ENCODE measurements at regions not wholly inside any gene's neighbourhood (a gene's known extent, or its start where the extent isn't known, plus 50 kb on each side); places are given as distances from the start of the nearest gene placed in this dataset.

GRCh38 chr14:49314737-49315136 is 271.4 kb downstream of the RPS29 start:
- no peaks in the 10 kb centered on the region for H3K4me1 Mint-ChIP-seq
- H3K4me3 Mint-ChIP-seq = no peak overlapping the region
- DNase-seq (ENCODE audit: low spot score in 2 of 2, unreplicated experiment in 2 of 2) = no peak
- TF ChIP-seq CTCF (IDR thresholded peaks at IDR 0.05; ENCODE audit: unreplicated experiment) = no peak
- no peaks in the 10 kb centered on the region for H3K9me3 Mint-ChIP-seq
- no peak overlapping the region for H3K27ac Mint-ChIP-seq
- H3K36me3 Mint-ChIP-seq = no peaks in the 10 kb centered on the region
- H3K27me3 Mint-ChIP-seq (ENCODE audit: low read depth) = peaks cover 21% of the 10 kb centered on the region

- H3K36me3 Mint-ChIP-seq = no peaks in the 10 kb centered on the region
- no peaks in the 10 kb centered on the region for H3K4me1 Mint-ChIP-seq
Observed at GRCh38 chr14:49313108-49313507, 273.1 kb downstream of the RPS29 start.

GRCh38 chr14:49310298-49310697 is 275.9 kb downstream of the RPS29 start:
- no peak for TF ChIP-seq CTCF (IDR thresholded peaks at IDR 0.05; ENCODE audit: unreplicated experiment)
- Mint-ChIP-seq H3K9me3 (no peaks in the 10 kb centered on the region), H3K4me3 (no peak overlapping the region), H3K4me1 (peaks cover 6% of the 10 kb centered on the region), H3K27me3 (ENCODE audit: low read depth) (peaks cover 30% of the 10 kb centered on the region), H3K36me3 (no peaks in the 10 kb centered on the region), H3K27ac (no peak overlapping the region)
- DNase-seq (ENCODE audit: low spot score in 2 of 2, unreplicated experiment in 2 of 2) = no peak

More at GRCh38 chr14:49313108-49313507, 273.1 kb downstream of the RPS29 start:
- no peak for TF ChIP-seq CTCF (IDR thresholded peaks at IDR 0.05; ENCODE audit: unreplicated experiment)
- DNase-seq (ENCODE audit: low spot score in 2 of 2, unreplicated experiment in 2 of 2) = no peak
- H3K27me3 Mint-ChIP-seq (ENCODE audit: low read depth) = peaks cover 30% of the 10 kb centered on the region
- H3K9me3 Mint-ChIP-seq = no peaks in the 10 kb centered on the region
- H3K4me3 Mint-ChIP-seq = no peak overlapping the region
- H3K27ac Mint-ChIP-seq = no peak overlapping the region

- H3K4me1 Mint-ChIP-seq = peaks cover 10% of the 10 kb centered on the region
- no peak overlapping the region for H3K4me3 Mint-ChIP-seq
- no peaks in the 10 kb centered on the region for H3K9me3 Mint-ChIP-seq
- DNase-seq (ENCODE audit: low spot score in 2 of 2, unreplicated experiment in 2 of 2) = no peak
- H3K27me3 Mint-ChIP-seq (ENCODE audit: low read depth) = peaks cover 18% of the 10 kb centered on the region
- no peaks in the 10 kb centered on the region for H3K36me3 Mint-ChIP-seq
- H3K27ac Mint-ChIP-seq = no peak overlapping the region
- TF ChIP-seq CTCF (IDR thresholded peaks at IDR 0.05; ENCODE audit: unreplicated experiment) = peak; percentile 76
Observed at GRCh38 chr14:49306152-49306751, 279.9 kb downstream of the RPS29 start.

GRCh38 chr14:49303946-49304516 is 282.1 kb downstream of the RPS29 start:
- Mint-ChIP-seq H3K36me3 (no peaks in the 10 kb centered on the region), H3K9me3 (no peaks in the 10 kb centered on the region), H3K27me3 (ENCODE audit: low read depth) (peaks cover 9% of the 10 kb centered on the region), H3K4me1 (peaks cover 10% of the 10 kb centered on the region), H3K27ac (no peak overlapping the region), H3K4me3 (no peak overlapping the region)
- no peak for TF ChIP-seq CTCF (IDR thresholded peaks at IDR 0.05; ENCODE audit: unreplicated experiment)
- DNase-seq (ENCODE audit: low spot score in 2 of 2, unreplicated experiment in 2 of 2) = peak; percentile 19 to 67
